ENCODE measurements at regions not wholly inside any gene's neighbourhood (a gene's known extent, or its start where the extent isn't known, plus 50 kb on each side); places are given as distances from the start of the nearest gene placed in this dataset.

GRCh38 chr9:115739096-115739875 is 414.3 kb upstream of the PAPPA start:
- Mint-ChIP-seq H3K9me3 (no peaks in the 10 kb centered on the region), H3K27me3 (no peaks in the 10 kb centered on the region), H3K4me3 (no peak overlapping the region), H3K27ac (no peak overlapping the region), H3K36me3 (no peaks in the 10 kb centered on the region), H3K4me1 (no peaks in the 10 kb centered on the region)
- DNase-seq (no peak), ATAC-seq (ENCODE audit: low read depth) (no peak)
- POLR2A ChIA-PET: no interaction called here

DNA sequence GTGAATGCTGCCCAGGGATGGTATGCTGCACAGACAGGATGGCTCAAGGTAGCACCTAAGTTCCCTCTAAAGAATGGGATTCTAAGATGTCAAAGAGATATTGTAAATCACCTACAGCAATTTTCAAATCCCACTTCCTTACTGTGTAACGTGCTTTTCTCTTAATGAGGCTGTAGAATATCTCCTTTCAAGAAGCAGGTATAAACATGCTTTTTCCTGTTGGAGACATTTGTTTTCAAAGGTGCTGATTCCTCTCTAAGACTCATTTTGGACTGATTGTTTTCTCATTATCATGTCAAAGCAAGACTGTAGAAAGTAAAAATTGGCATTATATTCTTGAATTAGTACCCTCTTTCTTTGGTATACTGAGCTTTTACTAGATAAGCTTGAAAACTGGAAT is 412.6 kb upstream of the PAPPA start:
- no peak overlapping the region for H3K4me3 Mint-ChIP-seq
- no peaks in the 10 kb centered on the region for H3K36me3 Mint-ChIP-seq

GRCh38 chr9:115743709-115744605 is 409.6 kb upstream of the PAPPA start:
- no peaks in the 10 kb centered on the region for H3K36me3 Mint-ChIP-seq
- no peaks in the 10 kb centered on the region for H3K27me3 Mint-ChIP-seq
- ATAC-seq (ENCODE audit: low read depth) (no peak), DNase-seq (no peak)
- H3K4me3 Mint-ChIP-seq: no peak overlapping the region
- no peaks in the 10 kb centered on the region for H3K9me3 Mint-ChIP-seq
- no peaks in the 10 kb centered on the region for H3K4me1 Mint-ChIP-seq
- POLR2A ChIA-PET: no interaction called here
- no peak overlapping the region for H3K27ac Mint-ChIP-seq

More for the DNA sequence above, 412.6 kb upstream of the PAPPA start:
- Mint-ChIP-seq H3K9me3 (no peaks in the 10 kb centered on the region), H3K27ac (no peak overlapping the region), H3K27me3 (no peaks in the 10 kb centered on the region), H3K4me1 (no peaks in the 10 kb centered on the region)
- POLR2A ChIA-PET: no interaction called here
- DNase-seq (no peak), ATAC-seq (ENCODE audit: low read depth) (no peak)

DNA sequence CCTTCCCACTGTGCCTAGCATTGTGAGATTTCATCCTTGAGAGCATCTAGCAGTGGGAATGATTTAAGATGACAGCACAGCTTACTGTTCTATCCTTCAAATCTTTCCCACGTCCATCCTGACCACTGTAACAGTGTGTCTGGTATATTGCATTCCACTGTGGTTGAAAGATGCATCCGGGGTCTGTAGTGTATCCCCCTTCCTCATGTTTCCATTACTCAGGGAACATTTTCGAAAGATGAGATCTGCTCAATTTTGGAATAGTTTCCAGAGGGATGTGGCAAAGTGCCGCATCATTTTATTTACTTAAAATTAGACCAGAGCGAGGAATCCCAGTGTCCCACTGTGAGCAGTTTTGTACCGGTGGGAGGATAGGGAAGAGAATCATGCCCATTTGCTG is 407.1 kb upstream of the PAPPA start:
- Mint-ChIP-seq H3K27ac (no peak overlapping the region), H3K4me3 (no peak overlapping the region), H3K4me1 (no peaks in the 10 kb centered on the region), H3K36me3 (no peaks in the 10 kb centered on the region), H3K9me3 (no peaks in the 10 kb centered on the region), H3K27me3 (no peaks in the 10 kb centered on the region)
- ATAC-seq (ENCODE audit: low read depth) (no peak), DNase-seq (no peak)
- POLR2A ChIA-PET: no interaction called here

DNA sequence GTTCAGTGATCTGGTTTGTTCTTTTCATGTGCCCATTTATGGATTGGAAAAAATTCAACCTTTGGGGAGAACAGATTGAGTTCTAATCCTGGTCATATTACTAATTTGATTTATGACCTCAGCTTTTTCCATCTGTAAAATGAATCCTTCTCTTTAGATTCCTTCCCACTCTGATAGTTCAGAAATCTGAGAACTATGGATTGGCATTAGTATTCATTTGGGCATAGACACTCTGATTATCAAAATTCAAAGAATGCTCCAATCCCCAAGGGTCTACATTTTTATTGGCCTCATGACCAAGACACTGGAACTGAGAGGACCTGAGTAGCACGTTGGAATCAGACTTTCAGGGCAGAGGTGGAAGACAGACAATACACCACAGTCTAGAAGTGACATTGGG is 405.9 kb upstream of the PAPPA start:
- DNase-seq: no peak
- no peak for ATAC-seq (ENCODE audit: low read depth)
- Mint-ChIP-seq H3K36me3 (no peaks in the 10 kb centered on the region), H3K4me1 (no peaks in the 10 kb centered on the region), H3K9me3 (no peaks in the 10 kb centered on the region), H3K27ac (no peak overlapping the region), H3K4me3 (no peak overlapping the region), H3K27me3 (no peaks in the 10 kb centered on the region)
- POLR2A ChIA-PET: no interaction called here

- peaks cover 1% of the 10 kb centered on the region for H3K9me3 Mint-ChIP-seq
- no peaks in the 10 kb centered on the region for H3K36me3 Mint-ChIP-seq
- H3K27me3 Mint-ChIP-seq: no peaks in the 10 kb centered on the region
- POLR2A ChIA-PET: no interaction called here
- H3K4me3 Mint-ChIP-seq: no peak overlapping the region
- no peak for DNase-seq
- H3K4me1 Mint-ChIP-seq: no peaks in the 10 kb centered on the region
- no peak for ATAC-seq (ENCODE audit: low read depth)
- no peak overlapping the region for H3K27ac Mint-ChIP-seq
These were observed 396.9 kb upstream of the PAPPA start for GRCh38 chr9:115756736-115757135.

- DNase-seq (no peak), ATAC-seq (ENCODE audit: low read depth) (no peak)
- no peaks in the 10 kb centered on the region for H3K4me1 Mint-ChIP-seq
- H3K27ac Mint-ChIP-seq: no peak overlapping the region
- POLR2A ChIA-PET: no interaction called here
- H3K36me3 Mint-ChIP-seq: no peaks in the 10 kb centered on the region
- H3K9me3 Mint-ChIP-seq: peaks cover 1% of the 10 kb centered on the region
- H3K4me3 Mint-ChIP-seq: no peak overlapping the region
- no peaks in the 10 kb centered on the region for H3K27me3 Mint-ChIP-seq
These were observed 396.1 kb upstream of the PAPPA start for GRCh38 chr9:115757461-115757860.

GRCh38 chr9:115758441-115758840 is 395.1 kb upstream of the PAPPA start:
- Mint-ChIP-seq H3K27ac (no peak overlapping the region), H3K27me3 (no peaks in the 10 kb centered on the region), H3K9me3 (peaks cover 1% of the 10 kb centered on the region), H3K4me1 (no peaks in the 10 kb centered on the region), H3K4me3 (no peak overlapping the region), H3K36me3 (no peaks in the 10 kb centered on the region)
- ATAC-seq (ENCODE audit: low read depth): no peak
- DNase-seq: no peak
- POLR2A ChIA-PET: no interaction called here

DNA sequence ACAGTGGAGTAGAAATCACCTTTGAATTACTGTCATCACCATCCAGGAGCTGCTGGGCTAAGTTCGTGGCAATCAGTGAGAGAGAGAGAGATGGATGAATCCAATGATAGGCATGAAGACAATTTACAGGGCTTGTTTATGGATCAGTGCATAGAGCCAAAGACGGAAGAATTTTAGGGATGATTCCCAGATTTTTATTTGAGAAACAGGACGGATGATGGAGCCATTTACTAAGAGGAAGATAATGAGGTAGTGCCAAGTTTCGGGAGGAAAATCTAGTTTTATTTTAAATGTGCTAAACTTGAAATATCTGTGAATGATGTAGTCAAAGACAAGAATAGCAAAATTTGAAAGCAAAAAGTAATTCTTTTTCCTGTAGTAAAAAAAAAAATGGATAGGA is 394.2 kb upstream of the PAPPA start:
- Mint-ChIP-seq H3K9me3 (peaks cover 1% of the 10 kb centered on the region), H3K27me3 (no peaks in the 10 kb centered on the region), H3K36me3 (no peaks in the 10 kb centered on the region), H3K4me1 (no peaks in the 10 kb centered on the region), H3K4me3 (no peak overlapping the region), H3K27ac (no peak overlapping the region)
- DNase-seq (no peak), ATAC-seq (ENCODE audit: low read depth) (no peak)
- POLR2A ChIA-PET: no interaction called here

- H3K4me1 Mint-ChIP-seq: no peaks in the 10 kb centered on the region
- no peaks in the 10 kb centered on the region for H3K36me3 Mint-ChIP-seq
- H3K4me3 Mint-ChIP-seq: no peak overlapping the region
- no peak for DNase-seq
- ATAC-seq (ENCODE audit: low read depth): no peak
- no peaks in the 10 kb centered on the region for H3K27me3 Mint-ChIP-seq
- peaks cover 1% of the 10 kb centered on the region for H3K9me3 Mint-ChIP-seq
- no peak overlapping the region for H3K27ac Mint-ChIP-seq
- POLR2A ChIA-PET: no interaction called here
These were observed 388.9 kb upstream of the PAPPA start for GRCh38 chr9:115764645-115765044.

DNA sequence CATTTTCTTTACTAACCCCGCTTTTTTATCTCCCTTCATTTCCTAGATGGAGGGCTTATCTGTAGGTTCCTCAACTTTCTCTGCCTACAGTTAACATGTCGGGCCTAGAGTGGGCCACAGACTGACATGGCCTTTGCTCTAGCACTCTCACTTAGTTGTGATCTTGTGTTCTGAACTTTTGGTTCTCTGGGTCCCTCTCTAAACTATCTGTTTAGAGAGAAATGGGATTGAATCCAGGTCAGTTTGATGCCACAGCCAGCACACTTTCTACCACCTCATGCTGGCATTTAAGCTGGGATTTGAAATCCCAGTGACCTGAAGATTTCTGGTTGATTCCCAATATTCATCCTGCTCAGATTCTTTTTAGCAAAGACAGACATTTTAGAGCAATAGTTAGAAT is 388.5 kb upstream of the PAPPA start:
- no peak for ATAC-seq (ENCODE audit: low read depth)
- no peak for DNase-seq
- no peaks in the 10 kb centered on the region for H3K4me1 Mint-ChIP-seq
- H3K27ac Mint-ChIP-seq: no peak overlapping the region
- peaks cover 2% of the 10 kb centered on the region for H3K9me3 Mint-ChIP-seq
- no peaks in the 10 kb centered on the region for H3K27me3 Mint-ChIP-seq
- H3K4me3 Mint-ChIP-seq: no peak overlapping the region
- no peaks in the 10 kb centered on the region for H3K36me3 Mint-ChIP-seq
- POLR2A ChIA-PET: no interaction called here

GRCh38 chr9:115766370-115766955 is 387.1 kb upstream of the PAPPA start:
- Mint-ChIP-seq H3K4me3 (no peak overlapping the region), H3K4me1 (no peaks in the 10 kb centered on the region), H3K27ac (no peak overlapping the region), H3K9me3 (peaks cover 5% of the 10 kb centered on the region), H3K27me3 (no peaks in the 10 kb centered on the region), H3K36me3 (no peaks in the 10 kb centered on the region)
- ATAC-seq (ENCODE audit: low read depth) (no peak), DNase-seq (no peak)
- POLR2A ChIA-PET: no interaction called here

GRCh38 chr9:115770521-115770920 is 383.1 kb upstream of the PAPPA start:
- DNase-seq: no peak
- Mint-ChIP-seq H3K4me1 (no peaks in the 10 kb centered on the region), H3K27me3 (no peaks in the 10 kb centered on the region), H3K4me3 (no peak overlapping the region), H3K36me3 (no peaks in the 10 kb centered on the region), H3K9me3 (peaks cover 5% of the 10 kb centered on the region), H3K27ac (no peak overlapping the region)
- no peak for ATAC-seq (ENCODE audit: low read depth)
- POLR2A ChIA-PET: no interaction called here

- no peaks in the 10 kb centered on the region for H3K9me3 Mint-ChIP-seq
- ATAC-seq (ENCODE audit: low read depth) (no peak), DNase-seq (no peak)
- H3K4me1 Mint-ChIP-seq: no peaks in the 10 kb centered on the region
- no peak overlapping the region for H3K4me3 Mint-ChIP-seq
- no peaks in the 10 kb centered on the region for H3K36me3 Mint-ChIP-seq
- POLR2A ChIA-PET: no interaction called here
- no peak overlapping the region for H3K27ac Mint-ChIP-seq
- H3K27me3 Mint-ChIP-seq: no peaks in the 10 kb centered on the region
These were observed 377.9 kb upstream of the PAPPA start for GRCh38 chr9:115775659-115776058.
